ENCODE measurements at regions not wholly inside any gene's neighbourhood (a gene's known extent, or its start where the extent isn't known, plus 50 kb on each side); places are given as distances from the start of the nearest gene placed in this dataset.

GRCh38 chr2:8277921-8278571, 403.8 kb upstream of the ID2 start:
- H3K9ac ChIP-seq (ENCODE audit: low read depth, low read length): no peak overlapping the region
- no peaks in the 10 kb centered on the region for H3K36me3 ChIP-seq (ENCODE audit: insufficient read depth, low read length)
- H3K4me3 ChIP-seq (ENCODE audit: low read length): no peak overlapping the region
- H3K27me3 ChIP-seq (ENCODE audit: control insufficient read depth, insufficient read depth, low read length): peaks cover 25% of the 10 kb centered on the region
- no peak overlapping the region for H3K4me2 ChIP-seq (ENCODE audit: low read length)
- H3K9me3 ChIP-seq (replicated peaks; ENCODE audit: low read length): no peaks in the 10 kb centered on the region
- H3K4me1 ChIP-seq (ENCODE audit: control insufficient read depth, insufficient read depth, low read length): no peaks in the 10 kb centered on the region

GRCh38 chr2:8278709-8279354, 403.0 kb upstream of the ID2 start:
- Histone ChIP-seq H3K36me3 (ENCODE audit: insufficient read depth, low read length) (no peaks in the 10 kb centered on the region), H3K4me2 (ENCODE audit: low read length) (no peak overlapping the region), H3K9ac (ENCODE audit: low read depth, low read length) (no peak overlapping the region), H3K4me1 (ENCODE audit: control insufficient read depth, insufficient read depth, low read length) (no peaks in the 10 kb centered on the region), H3K27me3 (ENCODE audit: control insufficient read depth, insufficient read depth, low read length) (peaks cover 20% of the 10 kb centered on the region), H3K4me3 (ENCODE audit: low read length) (no peak overlapping the region), H3K9me3 (replicated peaks; ENCODE audit: low read length) (no peaks in the 10 kb centered on the region)

DNA sequence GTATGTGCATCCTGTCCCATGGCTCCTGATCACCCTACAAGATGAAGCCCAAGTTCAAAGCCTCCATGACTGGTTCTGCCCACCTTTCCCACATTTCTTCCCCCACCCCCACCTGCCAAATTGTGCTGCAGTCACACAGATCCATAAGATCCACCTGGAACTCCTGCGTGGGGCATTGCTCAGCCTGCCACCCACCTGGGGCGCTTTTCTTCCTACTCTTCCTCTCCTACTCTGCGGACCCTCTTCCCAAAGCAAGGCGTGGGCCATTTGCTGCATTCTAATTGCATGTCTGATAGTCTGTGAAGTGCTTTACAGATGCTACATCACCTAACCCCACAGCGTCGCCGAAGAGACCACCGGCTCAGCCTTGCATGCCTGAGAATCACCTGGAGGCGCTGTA, 402.4 kb upstream of the ID2 start:
- Histone ChIP-seq H3K4me2 (ENCODE audit: low read length) (no peak overlapping the region), H3K9ac (ENCODE audit: low read depth, low read length) (no peak overlapping the region), H3K4me1 (ENCODE audit: control insufficient read depth, insufficient read depth, low read length) (no peaks in the 10 kb centered on the region), H3K27me3 (ENCODE audit: control insufficient read depth, insufficient read depth, low read length) (peaks cover 19% of the 10 kb centered on the region), H3K36me3 (ENCODE audit: insufficient read depth, low read length) (no peaks in the 10 kb centered on the region), H3K9me3 (replicated peaks; ENCODE audit: low read length) (no peaks in the 10 kb centered on the region), H3K4me3 (ENCODE audit: low read length) (no peak overlapping the region)

GRCh38 chr2:8281234-8281633, 400.6 kb upstream of the ID2 start:
- Histone ChIP-seq H3K9ac (ENCODE audit: low read depth, low read length) (no peak overlapping the region), H3K4me3 (ENCODE audit: low read length) (no peak overlapping the region), H3K4me1 (ENCODE audit: control insufficient read depth, insufficient read depth, low read length) (no peaks in the 10 kb centered on the region)

GRCh38 chr2:8281950-8282857, 399.7 kb upstream of the ID2 start:
- H3K4me3 ChIP-seq (ENCODE audit: low read length): no peak overlapping the region
- no peaks in the 10 kb centered on the region for H3K36me3 ChIP-seq (ENCODE audit: insufficient read depth, low read length)
- H3K4me1 ChIP-seq (ENCODE audit: control insufficient read depth, insufficient read depth, low read length): no peaks in the 10 kb centered on the region
- no peaks in the 10 kb centered on the region for H3K9me3 ChIP-seq (replicated peaks; ENCODE audit: low read length)
- H3K4me2 ChIP-seq (ENCODE audit: low read length): no peak overlapping the region
- H3K9ac ChIP-seq (ENCODE audit: low read depth, low read length): no peak overlapping the region
- peaks cover 15% of the 10 kb centered on the region for H3K27me3 ChIP-seq (ENCODE audit: control insufficient read depth, insufficient read depth, low read length)

More at GRCh38 chr2:8281234-8281633, 400.6 kb upstream of the ID2 start:
- Histone ChIP-seq H3K36me3 (ENCODE audit: insufficient read depth, low read length) (no peaks in the 10 kb centered on the region), H3K4me2 (ENCODE audit: low read length) (no peak overlapping the region), H3K27me3 (ENCODE audit: control insufficient read depth, insufficient read depth, low read length) (peaks cover 19% of the 10 kb centered on the region), H3K9me3 (replicated peaks; ENCODE audit: low read length) (no peaks in the 10 kb centered on the region)

DNA sequence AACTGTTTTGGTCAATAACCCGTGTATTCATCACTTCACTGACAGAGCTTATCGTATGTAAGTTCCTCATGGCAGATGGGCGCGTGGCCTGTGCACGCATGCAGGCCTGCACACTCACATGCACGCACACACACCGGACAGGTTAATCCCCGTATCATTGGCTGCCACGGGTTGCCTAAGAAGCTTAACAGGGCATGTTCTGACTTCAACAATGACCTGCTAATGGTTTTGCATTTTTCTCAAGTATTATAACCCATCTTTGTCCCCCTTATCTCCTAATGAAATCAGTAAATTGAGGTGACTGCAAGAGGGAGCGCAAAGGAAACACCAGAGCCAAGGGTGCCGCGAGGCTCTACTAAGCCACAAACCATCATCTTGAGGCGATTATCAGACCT, 399.0 kb upstream of the ID2 start:
- Histone ChIP-seq H3K9me3 (replicated peaks; ENCODE audit: low read length) (no peaks in the 10 kb centered on the region), H3K36me3 (ENCODE audit: insufficient read depth, low read length) (no peaks in the 10 kb centered on the region), H3K4me1 (ENCODE audit: control insufficient read depth, insufficient read depth, low read length) (no peaks in the 10 kb centered on the region), H3K9ac (ENCODE audit: low read depth, low read length) (no peak overlapping the region), H3K27me3 (ENCODE audit: control insufficient read depth, insufficient read depth, low read length) (peaks cover 14% of the 10 kb centered on the region), H3K4me2 (ENCODE audit: low read length) (no peak overlapping the region), H3K4me3 (ENCODE audit: low read length) (no peak overlapping the region)

GRCh38 chr2:8285081-8285480, 396.8 kb upstream of the ID2 start:
- H3K36me3 ChIP-seq (ENCODE audit: insufficient read depth, low read length): no peaks in the 10 kb centered on the region

DNA sequence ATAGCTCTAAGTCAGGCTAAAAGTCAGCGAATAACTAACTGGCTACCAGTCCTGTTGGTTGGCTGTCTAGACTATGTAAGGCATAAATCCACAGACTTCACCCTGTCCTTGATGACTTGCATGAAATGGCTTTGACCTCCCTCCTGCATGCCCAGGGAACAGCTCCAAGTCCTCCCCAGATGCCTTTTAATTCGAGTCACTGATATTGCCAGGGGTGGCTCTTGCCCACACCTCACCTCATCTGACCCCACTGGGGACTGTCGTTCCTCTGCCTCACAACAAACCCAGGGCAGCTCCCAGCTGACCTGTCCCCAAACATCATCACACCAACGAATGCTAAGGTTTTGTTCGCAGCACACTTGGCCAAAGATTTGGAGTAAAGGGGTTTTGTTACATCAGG, 396.0 kb upstream of the ID2 start:
- no peak overlapping the region for H3K4me3 ChIP-seq (ENCODE audit: low read length)
- no peaks in the 10 kb centered on the region for H3K4me1 ChIP-seq (ENCODE audit: control insufficient read depth, insufficient read depth, low read length)
- no peaks in the 10 kb centered on the region for H3K27me3 ChIP-seq (ENCODE audit: control insufficient read depth, insufficient read depth, low read length)
- H3K9me3 ChIP-seq (replicated peaks; ENCODE audit: low read length): no peaks in the 10 kb centered on the region
- H3K9ac ChIP-seq (ENCODE audit: low read depth, low read length): no peak overlapping the region
- no peaks in the 10 kb centered on the region for H3K36me3 ChIP-seq (ENCODE audit: insufficient read depth, low read length)
- no peak overlapping the region for H3K4me2 ChIP-seq (ENCODE audit: low read length)

More at GRCh38 chr2:8285081-8285480, 396.8 kb upstream of the ID2 start:
- Histone ChIP-seq H3K4me3 (ENCODE audit: low read length) (no peak overlapping the region), H3K9me3 (replicated peaks; ENCODE audit: low read length) (no peaks in the 10 kb centered on the region), H3K9ac (ENCODE audit: low read depth, low read length) (no peak overlapping the region), H3K27me3 (ENCODE audit: control insufficient read depth, insufficient read depth, low read length) (no peaks in the 10 kb centered on the region), H3K4me2 (ENCODE audit: low read length) (no peak overlapping the region), H3K4me1 (ENCODE audit: control insufficient read depth, insufficient read depth, low read length) (no peaks in the 10 kb centered on the region)

- Histone ChIP-seq H3K27me3 (ENCODE audit: control insufficient read depth, insufficient read depth, low read length) (peaks cover 6% of the 10 kb centered on the region), H3K36me3 (ENCODE audit: insufficient read depth, low read length) (no peaks in the 10 kb centered on the region), H3K4me1 (ENCODE audit: control insufficient read depth, insufficient read depth, low read length) (no peaks in the 10 kb centered on the region), H3K4me2 (ENCODE audit: low read length) (no peak overlapping the region), H3K9me3 (replicated peaks; ENCODE audit: low read length) (no peaks in the 10 kb centered on the region), H3K4me3 (ENCODE audit: low read length) (no peak overlapping the region), H3K9ac (ENCODE audit: low read depth, low read length) (no peak overlapping the region)
Measured at GRCh38 chr2:8288206-8288605, 393.6 kb upstream of the ID2 start.

DNA sequence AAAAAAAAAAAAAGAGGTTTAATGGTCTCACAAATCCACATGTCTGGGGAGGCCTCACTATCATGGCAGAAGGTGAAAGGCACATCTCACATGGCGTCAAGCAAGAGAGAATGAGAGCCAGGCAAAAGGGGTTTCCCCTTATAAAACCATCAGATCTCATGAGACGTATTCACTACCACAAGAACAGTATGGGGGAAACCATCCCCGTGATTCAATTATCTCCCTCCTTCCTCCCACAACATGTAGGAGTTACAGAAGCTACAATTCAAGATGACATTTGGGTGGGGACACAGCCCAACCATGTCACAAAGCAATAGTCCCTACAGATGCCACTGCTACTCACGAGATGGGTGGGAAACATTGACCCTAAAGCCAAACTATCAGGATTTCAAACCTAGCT, 392.7 kb upstream of the ID2 start:
- Histone ChIP-seq H3K36me3 (ENCODE audit: insufficient read depth, low read length) (no peaks in the 10 kb centered on the region), H3K4me1 (ENCODE audit: control insufficient read depth, insufficient read depth, low read length) (no peaks in the 10 kb centered on the region)

GRCh38 chr2:8290771-8291352, 391.0 kb upstream of the ID2 start:
- Histone ChIP-seq H3K9me3 (replicated peaks; ENCODE audit: low read length) (no peaks in the 10 kb centered on the region), H3K27me3 (ENCODE audit: control insufficient read depth, insufficient read depth, low read length) (peaks cover 6% of the 10 kb centered on the region), H3K36me3 (ENCODE audit: insufficient read depth, low read length) (no peaks in the 10 kb centered on the region), H3K4me1 (ENCODE audit: control insufficient read depth, insufficient read depth, low read length) (no peaks in the 10 kb centered on the region), H3K4me3 (ENCODE audit: low read length) (no peak overlapping the region), H3K9ac (ENCODE audit: low read depth, low read length) (no peak overlapping the region), H3K4me2 (ENCODE audit: low read length) (no peak overlapping the region)

More for the DNA sequence above, 392.7 kb upstream of the ID2 start:
- no peak overlapping the region for H3K4me3 ChIP-seq (ENCODE audit: low read length)
- H3K9ac ChIP-seq (ENCODE audit: low read depth, low read length): no peak overlapping the region
- H3K9me3 ChIP-seq (replicated peaks; ENCODE audit: low read length): no peaks in the 10 kb centered on the region
- peaks cover 6% of the 10 kb centered on the region for H3K27me3 ChIP-seq (ENCODE audit: control insufficient read depth, insufficient read depth, low read length)
- H3K4me2 ChIP-seq (ENCODE audit: low read length): no peak overlapping the region

All from skeletal muscle satellite cell (primary cell).